ENCODE measurements at regions not wholly inside any gene's neighbourhood (a gene's known extent, or its start where the extent isn't known, plus 50 kb on each side); places are given as distances from the start of the nearest gene placed in this dataset.
"Not testable (repeated sequence)": the region's sequence is repeated elsewhere in the genome, so short reads cannot be mapped to it uniquely, and the experiment has no call there.

DNA sequence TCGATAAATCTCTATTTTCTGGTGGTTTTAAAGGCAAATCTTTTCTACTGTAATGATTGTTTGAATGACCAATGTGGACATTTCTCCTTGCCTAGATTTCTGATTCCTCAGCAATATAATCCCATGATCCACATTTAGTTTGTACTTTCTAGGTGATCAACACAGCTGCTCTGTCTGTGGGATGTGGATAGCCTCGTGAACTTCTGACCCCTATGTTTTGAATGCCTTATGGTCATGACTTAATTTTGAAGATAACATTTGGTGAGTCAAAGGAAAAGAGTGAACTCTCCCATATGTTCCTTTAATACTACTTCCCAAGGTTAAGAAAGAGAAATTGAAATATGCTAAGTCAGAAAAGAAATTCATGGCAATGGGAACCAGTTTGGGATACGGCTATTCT lies 147.5 kb downstream of the CAVIN4 start:
- Histone ChIP-seq H3K27me3 (ENCODE audit: low read depth) (no peaks in the 10 kb centered on the region), H3K9me3 (no peaks in the 10 kb centered on the region), H3K4me3 (no peak overlapping the region), H3K4me1 (peaks cover 15% of the 10 kb centered on the region), H3K36me3 (replicated peaks) (no peaks in the 10 kb centered on the region)
- in situ Hi-C loops (cut with MboI; ENCODE audit: low sequenced_read_pairs): no loop called here
- no peak for DNase-seq (ENCODE audit: low spot score in 2 of 2)

DNA sequence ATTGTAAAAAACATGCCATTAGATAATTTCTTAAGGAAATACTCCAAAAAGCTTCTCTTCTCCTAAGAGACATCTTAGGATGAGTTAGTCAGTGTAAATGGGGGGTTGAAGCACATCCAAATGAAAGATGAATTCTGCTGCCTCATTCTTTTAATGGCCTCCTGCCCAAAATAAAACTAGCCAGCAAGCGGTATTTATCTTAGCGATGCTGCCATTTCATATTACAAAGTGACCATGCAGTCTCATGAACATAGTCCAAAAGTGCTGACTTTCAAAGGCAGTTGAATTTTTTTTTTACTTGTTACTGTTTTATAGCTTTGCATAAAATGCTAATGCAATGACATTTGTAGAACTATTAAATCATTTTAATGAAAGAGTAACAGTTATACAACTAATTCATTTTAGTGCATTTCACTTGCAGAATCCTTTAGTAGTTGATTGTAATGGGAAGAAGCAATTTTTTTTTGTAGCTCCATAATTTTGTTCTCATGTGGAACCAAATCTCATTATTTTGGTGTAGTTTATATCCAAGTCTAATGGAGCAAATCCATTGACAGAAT lies 151.5 kb downstream of the CAVIN4 start:
- in situ Hi-C loops (cut with MboI; ENCODE audit: low sequenced_read_pairs): no loop called here
- no peaks in the 10 kb centered on the region for H3K9me3 ChIP-seq
- peaks cover 6% of the 10 kb centered on the region for H3K4me1 ChIP-seq
- H3K27me3 ChIP-seq (ENCODE audit: low read depth): no peaks in the 10 kb centered on the region
- DNase-seq (ENCODE audit: low spot score in 2 of 2): no peak
- H3K36me3 ChIP-seq (replicated peaks): no peaks in the 10 kb centered on the region
- H3K4me3 ChIP-seq: no peak overlapping the region

DNA sequence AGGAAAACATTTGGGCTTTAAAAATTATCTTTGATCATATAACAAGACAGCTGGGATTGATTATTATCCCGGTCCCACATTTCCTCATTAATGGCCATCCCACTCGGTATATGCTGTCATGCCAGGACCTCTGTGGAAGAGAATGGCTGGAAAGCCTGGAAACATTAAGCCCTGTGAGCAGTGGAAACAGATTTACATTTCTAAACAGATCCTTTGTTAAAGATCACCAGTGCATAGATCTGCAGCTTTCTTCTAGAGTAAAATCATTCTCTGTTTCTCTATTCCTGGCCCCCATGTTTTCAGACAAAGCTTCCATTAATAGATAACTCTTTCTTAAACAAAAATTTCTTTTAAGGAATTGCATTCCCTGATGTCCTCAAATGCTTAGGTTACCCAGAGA lies 152.2 kb downstream of the CAVIN4 start:
- Histone ChIP-seq H3K36me3 (replicated peaks) (no peaks in the 10 kb centered on the region), H3K9me3 (no peaks in the 10 kb centered on the region), H3K27me3 (ENCODE audit: low read depth) (no peaks in the 10 kb centered on the region), H3K4me1 (peaks cover 6% of the 10 kb centered on the region), H3K4me3 (no peak overlapping the region)
- peak; percentile 23 to 44 for DNase-seq (ENCODE audit: low spot score in 2 of 2)
- in situ Hi-C loops (cut with MboI; ENCODE audit: low sequenced_read_pairs): no loop called here

DNA sequence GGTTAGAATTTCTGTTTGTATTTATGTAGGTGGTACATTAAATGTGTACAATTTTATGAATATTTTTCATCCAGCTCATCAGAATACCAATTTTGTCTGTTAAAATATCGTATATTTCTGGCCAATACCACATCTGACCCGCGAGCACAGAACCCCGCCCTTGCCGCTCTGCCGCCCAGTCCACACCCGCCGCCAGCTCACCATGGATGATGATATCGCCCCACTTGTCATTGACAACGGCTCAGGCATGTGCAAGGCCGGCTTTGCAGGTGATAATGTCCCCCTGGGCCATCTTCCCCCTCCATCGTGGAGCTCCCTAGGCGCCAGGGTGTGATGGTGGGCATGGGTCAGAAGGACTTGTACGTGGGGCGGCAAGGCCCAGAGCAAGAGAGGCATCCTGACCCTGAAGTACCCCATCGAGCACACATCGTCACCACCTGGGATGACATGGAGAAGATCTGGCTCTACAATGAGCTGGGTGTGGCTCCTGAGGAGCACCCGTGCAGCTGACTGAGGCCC lies 153.2 kb downstream of the CAVIN4 start:
- Histone ChIP-seq H3K36me3 (replicated peaks) (no peaks in the 10 kb centered on the region), H3K9me3 (no peaks in the 10 kb centered on the region), H3K4me1 (peaks cover 6% of the 10 kb centered on the region), H3K4me3 (no peak overlapping the region), H3K27me3 (ENCODE audit: low read depth) (no peaks in the 10 kb centered on the region)
- DNase-seq (ENCODE audit: low spot score in 2 of 2): no peak
- in situ Hi-C loops (cut with MboI; ENCODE audit: low sequenced_read_pairs): no loop called here

DNA sequence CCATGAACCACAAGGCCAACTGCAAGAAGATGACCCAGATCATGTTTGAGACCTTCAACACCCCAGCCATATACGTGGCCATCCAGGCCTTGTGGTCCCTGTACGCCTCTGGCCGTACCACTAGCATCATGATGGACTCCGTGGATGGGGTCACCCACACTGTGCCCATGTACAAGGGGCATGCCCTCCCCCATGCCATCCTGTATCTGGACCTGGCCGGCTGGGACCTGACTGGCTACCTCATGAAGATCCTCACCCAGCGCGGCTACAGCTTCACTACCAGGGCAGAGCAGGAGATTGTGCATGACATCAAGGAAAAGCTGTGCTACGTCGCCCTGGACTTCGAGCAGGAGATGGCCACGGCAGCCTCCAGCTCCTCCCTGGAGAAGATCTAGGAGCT lies 153.7 kb downstream of the CAVIN4 start:
- in situ Hi-C loops (cut with MboI; ENCODE audit: low sequenced_read_pairs): no loop called here
- H3K4me3 ChIP-seq: no peak overlapping the region
- no peaks in the 10 kb centered on the region for H3K36me3 ChIP-seq (replicated peaks)
- no peaks in the 10 kb centered on the region for H3K27me3 ChIP-seq (ENCODE audit: low read depth)
- H3K9me3 ChIP-seq: no peaks in the 10 kb centered on the region
- DNase-seq (ENCODE audit: low spot score in 2 of 2): no peak
- peaks cover 6% of the 10 kb centered on the region for H3K4me1 ChIP-seq

DNA sequence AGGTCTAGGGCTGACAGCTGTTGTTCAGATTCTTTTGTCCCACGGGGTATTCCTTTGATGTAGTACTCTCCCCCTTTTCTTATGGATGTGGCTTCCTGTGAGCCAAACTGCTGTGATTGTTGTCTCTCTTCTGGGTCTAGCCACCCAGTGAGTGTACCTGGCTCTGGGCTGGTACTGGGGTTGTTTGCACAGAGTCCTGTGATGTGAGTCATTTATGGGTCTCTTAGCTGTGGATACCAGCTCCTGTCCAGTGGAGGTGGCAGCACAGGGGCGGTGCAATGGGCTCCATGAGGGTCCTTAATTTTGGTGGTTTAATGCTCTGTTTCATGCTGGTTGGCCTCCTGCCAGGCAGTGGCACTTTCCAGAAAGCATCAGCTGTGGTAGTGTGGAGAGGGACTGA lies 161.3 kb downstream of the CAVIN4 start:
- H3K27me3 ChIP-seq (ENCODE audit: low read depth): no peaks in the 10 kb centered on the region
- H3K4me3 ChIP-seq: no peak overlapping the region
- in situ Hi-C loops (cut with MboI; ENCODE audit: low sequenced_read_pairs): no loop called here

DNA sequence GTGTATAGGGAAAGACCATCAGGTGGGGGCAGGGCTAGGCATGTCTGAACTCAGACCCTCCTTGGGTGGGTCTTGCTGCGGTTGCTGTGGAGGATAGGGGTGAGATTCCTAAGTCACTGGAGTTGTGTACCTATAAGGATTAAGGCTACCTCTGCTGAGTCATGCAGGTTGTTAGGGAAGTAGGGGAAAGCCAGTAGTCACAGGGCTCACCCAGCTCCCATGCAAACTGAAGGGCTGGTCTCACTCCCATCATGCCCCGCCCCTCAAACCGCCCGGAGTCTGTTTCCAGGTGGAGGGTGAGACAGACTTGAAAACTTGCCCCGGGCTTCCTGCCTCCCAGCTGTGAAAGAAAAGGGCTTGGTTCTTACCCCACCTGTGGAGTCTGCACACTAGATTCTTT lies 161.8 kb downstream of the CAVIN4 start:
- Histone ChIP-seq H3K4me3 (no peak overlapping the region), H3K27me3 (ENCODE audit: low read depth) (no peaks in the 10 kb centered on the region), H3K4me1 (no peaks in the 10 kb centered on the region), H3K9me3 (no peaks in the 10 kb centered on the region), H3K36me3 (replicated peaks) (no peaks in the 10 kb centered on the region)
- in situ Hi-C loops (cut with MboI; ENCODE audit: low sequenced_read_pairs): no loop called here
- no peak for DNase-seq (ENCODE audit: low spot score in 2 of 2)

More for the DNA sequence above, 161.3 kb downstream of the CAVIN4 start:
- Histone ChIP-seq H3K4me1 (no peaks in the 10 kb centered on the region), H3K36me3 (replicated peaks) (no peaks in the 10 kb centered on the region), H3K9me3 (no peaks in the 10 kb centered on the region)
- DNase-seq (ENCODE audit: low spot score in 2 of 2): no peak

DNA sequence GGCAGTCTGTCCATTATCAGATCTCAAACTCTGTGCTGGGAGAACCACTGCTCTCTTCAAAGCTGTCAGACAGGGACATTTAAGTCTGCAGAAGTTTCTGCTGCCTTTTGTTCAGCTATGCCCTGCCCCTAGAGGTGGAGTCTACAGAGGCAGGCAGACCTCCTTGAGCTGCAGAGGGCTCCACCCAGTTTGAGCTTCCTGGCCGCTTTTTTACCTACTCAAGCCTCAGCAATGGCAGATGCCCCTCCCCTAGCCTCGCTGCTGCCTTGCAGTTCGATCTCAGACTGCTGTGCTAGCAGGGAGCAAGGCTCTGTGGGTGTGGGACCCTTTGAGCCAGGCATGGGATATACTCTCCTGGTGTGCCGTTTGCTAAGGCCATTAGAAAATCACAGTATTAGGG lies 171.1 kb downstream of the CAVIN4 start:
- H3K36me3 ChIP-seq (replicated peaks); in situ Hi-C loops (cut with MboI; ENCODE audit: low sequenced_read_pairs); H3K27me3 ChIP-seq (ENCODE audit: low read depth); H3K4me1 ChIP-seq; H3K9me3 ChIP-seq; H3K4me3 ChIP-seq: not testable (repeated sequence)
- DNase-seq (ENCODE audit: low spot score in 2 of 2): peak in 1 of 2 experiments; percentile 50

DNA sequence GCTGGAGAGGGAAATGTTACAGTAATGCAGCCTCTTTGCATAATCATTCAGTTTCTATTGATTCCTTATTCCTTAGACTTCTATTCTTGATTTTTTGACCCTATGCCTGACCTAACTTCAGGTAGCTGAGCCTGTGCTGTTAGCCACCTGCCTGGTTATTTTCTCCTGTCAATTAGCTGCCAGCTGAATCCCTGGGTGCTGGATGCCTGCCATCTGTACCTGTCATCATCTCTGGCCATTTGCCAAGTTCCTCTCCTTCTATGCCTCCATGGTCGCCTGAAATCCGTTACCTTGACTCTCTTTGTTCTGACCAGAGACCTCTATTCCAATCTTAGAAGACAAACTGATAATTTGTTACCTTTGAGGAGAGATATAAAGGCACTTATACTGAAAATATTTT lies 178.3 kb downstream of the CAVIN4 start:
- no peaks in the 10 kb centered on the region for H3K4me1 ChIP-seq
- H3K9me3 ChIP-seq: no peaks in the 10 kb centered on the region
- in situ Hi-C loops (cut with MboI; ENCODE audit: low sequenced_read_pairs): no loop called here
- H3K36me3 ChIP-seq (replicated peaks): no peaks in the 10 kb centered on the region
- no peak overlapping the region for H3K4me3 ChIP-seq
- H3K27me3 ChIP-seq (ENCODE audit: low read depth): peaks cover 2% of the 10 kb centered on the region; the same call in 1 of the 2 replicates
- no peak for DNase-seq (ENCODE audit: low spot score in 2 of 2)

DNA sequence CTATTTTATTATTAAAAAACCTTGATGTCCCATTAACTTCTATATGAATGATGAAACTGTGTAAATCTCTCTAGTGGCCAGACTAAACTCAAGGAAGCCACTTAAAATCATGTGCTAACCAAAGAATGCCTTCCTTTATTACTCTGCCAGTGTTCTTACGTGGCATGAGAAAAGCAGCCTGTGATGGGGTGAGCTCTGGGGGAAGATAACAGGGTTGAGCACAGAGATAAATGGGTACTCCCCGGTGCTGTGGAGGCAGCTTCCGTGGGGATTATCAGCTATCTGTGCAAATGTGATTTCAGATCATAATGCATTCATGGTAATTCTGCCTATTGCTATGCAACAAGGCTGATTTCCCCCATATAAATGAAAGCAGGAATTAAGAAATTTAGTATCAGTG lies 181.3 kb downstream of the CAVIN4 start:
- H3K27me3 ChIP-seq (ENCODE audit: low read depth): peaks cover 2% of the 10 kb centered on the region; the same call in 1 of the 2 replicates
- no peak overlapping the region for H3K4me3 ChIP-seq
- no peaks in the 10 kb centered on the region for H3K36me3 ChIP-seq (replicated peaks)
- no peaks in the 10 kb centered on the region for H3K9me3 ChIP-seq
- in situ Hi-C loops (cut with MboI; ENCODE audit: low sequenced_read_pairs): no loop called here
- H3K4me1 ChIP-seq: no peaks in the 10 kb centered on the region
- DNase-seq (ENCODE audit: low spot score in 2 of 2): no peak

DNA sequence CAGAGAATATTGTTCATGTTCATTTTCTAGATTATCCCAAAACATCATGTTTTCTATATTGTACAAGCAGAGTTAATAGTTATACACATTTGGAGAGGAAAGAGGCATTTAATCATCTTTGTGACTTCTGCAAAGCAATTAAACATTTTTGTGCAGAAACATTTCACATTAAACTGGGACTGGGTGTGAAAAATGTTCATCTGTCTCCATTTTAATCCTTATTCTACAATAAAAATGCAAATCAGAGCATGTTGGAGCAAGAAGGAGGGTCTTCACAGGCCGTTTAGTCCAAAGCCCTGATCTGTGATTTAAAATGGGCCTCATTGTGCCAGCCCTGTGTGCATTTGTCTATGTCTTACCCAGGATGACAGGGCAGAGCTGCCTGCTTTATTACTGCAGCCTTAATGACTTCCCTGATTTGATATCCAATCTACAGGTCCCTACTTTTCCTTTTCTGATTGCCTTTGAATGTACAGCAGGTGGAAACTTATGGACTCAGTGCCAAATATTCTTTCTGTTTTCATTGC lies 183.5 kb downstream of the CAVIN4 start:
- H3K9me3 ChIP-seq: no peaks in the 10 kb centered on the region
- no peaks in the 10 kb centered on the region for H3K4me1 ChIP-seq
- H3K4me3 ChIP-seq: no peak overlapping the region
- no peak for DNase-seq (ENCODE audit: low spot score in 2 of 2)
- no peaks in the 10 kb centered on the region for H3K36me3 ChIP-seq (replicated peaks)
- H3K27me3 ChIP-seq (ENCODE audit: low read depth): peaks cover 2% of the 10 kb centered on the region; the same call in 1 of the 2 replicates
- in situ Hi-C loops (cut with MboI; ENCODE audit: low sequenced_read_pairs): no loop called here

DNA sequence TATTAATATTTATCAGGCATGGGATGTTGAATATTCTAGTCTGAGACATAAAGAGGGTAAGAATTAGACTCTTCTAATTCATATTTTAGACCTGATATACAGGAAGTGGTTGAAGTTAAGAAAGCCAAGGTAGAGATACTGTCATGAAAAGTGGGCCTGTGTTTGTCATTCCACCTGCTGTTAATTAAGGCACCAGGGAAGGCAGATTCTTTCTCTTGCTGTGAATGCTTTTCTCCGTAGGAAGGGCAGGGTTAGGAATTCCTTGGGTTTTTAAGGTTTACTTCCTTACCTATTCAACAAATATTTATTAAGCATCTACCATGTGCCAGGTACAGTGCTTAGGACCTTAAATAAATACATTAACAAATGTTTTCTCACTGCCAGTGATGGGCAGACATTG lies 196.4 kb downstream of the CAVIN4 start:
- no peak for DNase-seq (ENCODE audit: low spot score in 2 of 2)
- in situ Hi-C loops (cut with MboI; ENCODE audit: low sequenced_read_pairs): no loop called here
- H3K27me3 ChIP-seq (ENCODE audit: low read depth): peaks cover 13% of the 10 kb centered on the region; the same call in 1 of the 2 replicates
- no peaks in the 10 kb centered on the region for H3K4me1 ChIP-seq
- H3K4me3 ChIP-seq: no peak overlapping the region
- H3K36me3 ChIP-seq (replicated peaks): no peaks in the 10 kb centered on the region
- H3K9me3 ChIP-seq: no peaks in the 10 kb centered on the region

DNA sequence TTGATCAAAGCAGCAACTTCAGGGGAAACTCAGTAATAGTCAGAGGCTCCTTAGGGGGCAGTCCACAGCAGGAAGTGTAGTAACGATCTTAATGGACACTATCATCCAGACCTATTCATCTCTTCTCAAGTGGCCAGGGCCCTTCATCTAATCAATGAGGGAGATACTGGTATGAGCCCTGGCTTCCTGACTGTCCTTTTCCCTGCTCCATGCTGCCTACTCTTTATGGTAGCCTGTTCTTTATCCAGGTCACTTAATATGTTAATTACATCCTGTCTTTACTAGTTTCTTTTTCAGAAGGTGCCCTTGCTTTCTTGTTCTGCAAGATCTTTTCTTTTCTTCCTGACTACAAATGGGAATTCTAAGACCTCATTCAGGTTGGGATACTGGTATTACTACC lies 197.1 kb downstream of the CAVIN4 start:
- H3K9me3 ChIP-seq: no peaks in the 10 kb centered on the region
- no peaks in the 10 kb centered on the region for H3K4me1 ChIP-seq
- in situ Hi-C loops (cut with MboI; ENCODE audit: low sequenced_read_pairs): no loop called here
- H3K4me3 ChIP-seq: no peak overlapping the region
- no peak for DNase-seq (ENCODE audit: low spot score in 2 of 2)
- no peaks in the 10 kb centered on the region for H3K36me3 ChIP-seq (replicated peaks)
- peaks cover 13% of the 10 kb centered on the region; the same call in 1 of the 2 replicates for H3K27me3 ChIP-seq (ENCODE audit: low read depth)

DNA sequence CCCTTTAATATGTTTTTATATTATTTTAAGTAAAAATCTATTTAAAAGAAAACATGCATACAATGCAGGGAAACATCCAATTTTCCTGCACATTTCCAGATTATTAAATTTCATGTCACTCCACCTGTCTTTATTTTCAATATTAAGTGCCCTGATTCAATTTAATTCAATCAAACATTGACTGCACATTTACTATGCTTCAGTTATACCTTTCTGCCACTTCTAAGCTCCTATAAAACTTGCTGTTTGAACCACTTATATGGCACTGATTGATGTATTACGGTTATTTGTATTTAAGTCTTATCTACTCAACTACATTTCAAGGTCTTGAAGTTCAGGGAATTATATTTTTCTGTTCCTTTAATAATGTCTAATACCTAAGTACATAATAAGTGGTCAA lies 198.0 kb downstream of the CAVIN4 start:
- Histone ChIP-seq H3K27me3 (ENCODE audit: low read depth) (peaks cover 13% of the 10 kb centered on the region; the same call in 1 of the 2 replicates), H3K36me3 (replicated peaks) (no peaks in the 10 kb centered on the region), H3K4me1 (no peaks in the 10 kb centered on the region), H3K9me3 (no peaks in the 10 kb centered on the region), H3K4me3 (no peak overlapping the region)
- in situ Hi-C loops (cut with MboI; ENCODE audit: low sequenced_read_pairs): no loop called here
- no peak for DNase-seq (ENCODE audit: low spot score in 2 of 2)

DNA sequence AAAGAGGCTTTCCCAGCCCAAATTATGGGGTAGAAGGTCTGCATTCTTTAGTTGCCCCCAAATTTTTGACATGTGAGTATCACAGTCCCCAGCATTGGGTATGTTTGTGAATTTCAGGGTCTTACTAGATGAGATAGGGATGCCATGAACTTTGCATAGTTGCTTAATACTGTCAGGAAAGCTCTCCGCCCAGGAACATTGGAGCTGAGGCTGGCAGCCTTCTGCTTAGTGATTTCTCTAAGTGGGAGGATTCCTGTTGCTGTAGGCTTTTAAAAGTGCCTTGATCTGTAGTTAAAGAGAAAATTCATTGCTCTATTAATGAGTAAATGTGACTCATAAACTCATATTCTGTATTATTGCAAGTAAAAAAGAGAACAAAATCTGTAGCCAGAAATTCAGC lies 206.9 kb downstream of the CAVIN4 start:
- Histone ChIP-seq H3K4me1 (no peaks in the 10 kb centered on the region), H3K9me3 (no peaks in the 10 kb centered on the region), H3K36me3 (replicated peaks) (no peaks in the 10 kb centered on the region), H3K4me3 (no peak overlapping the region), H3K27me3 (ENCODE audit: low read depth) (no peaks in the 10 kb centered on the region)
- DNase-seq (ENCODE audit: low spot score in 2 of 2): no peak
- in situ Hi-C loops (cut with MboI; ENCODE audit: low sequenced_read_pairs): no loop called here
